A549 (cell line): ENCODE measurements at regions not wholly inside any gene's neighbourhood (a gene's known extent, or its start where the extent isn't known, plus 50 kb on each side); places are given as distances from the start of the nearest gene placed in this dataset.

Experiments used
- ATAC-seq, 2 experiments: fragments of 200-7000 bp in 1 of 2; fragments of >200 bp in 1 of 2; cut with Nextera tagmentation in 1 of 2; cut with Tn5 transposase in 1 of 2; 3 replicates each; pipeline versions ENCODE4 v1.8.0 to v1.9.1; 2018 to 2020; ENCODE audit warnings: mild to moderate bottlenecking in 1 of 2, moderate library complexity in 1 of 2
- CTCF ChIA-PET: fragments of 300-600 bp; sonication (Branson Sonifier 250); formaldehyde crosslinking; extraction: SDS; loops from one replicate; lab custom pipeline; 2021; ENCODE audit warnings: antibody characterized with exemption, inconsistent platforms; lab: Yijun Ruan, JAX
- POLR2A ChIA-PET: fragments of 350-600 bp; formaldehyde crosslinking; extraction: SDS; loops from one replicate; lab custom pipeline; 2021; ENCODE audit warnings: antibody characterized with exemption, inconsistent platforms; lab: Yijun Ruan, JAX
- DNase-seq, 2 experiments: peaks; one replicate each; pipeline versions ENCODE4 v3.0.0 to v3.0.0-alpha.2; 2011 to 2016; ENCODE audit warnings: low read depth in 1 of 2, low spot score in 1 of 2
- FAIRE-seq: peaks from 2 replicates; lab custom pipeline; 2011; peaks lifted over from hg19 to GRCh38; lab: Jason Lieb, UNC
- H3K27ac ChIP-seq, 2 experiments: fragments of >200 bp; sonication (Bioruptor Twin); formaldehyde crosslinking; 3 replicates each; pipeline ENCODE4 v1.5.1; 2016 to 2017
- H3K4me1 ChIP-seq: fragments of >200 bp; sonication (Bioruptor Twin); formaldehyde crosslinking; 3 replicates; pipeline ENCODE4 v1.6.1; 2016
- H3K4me2 ChIP-seq: fragments of >200 bp; sonication (Bioruptor Twin); formaldehyde crosslinking; 3 replicates; pipeline ENCODE4 v1.6.1; 2016
- H3K4me3 ChIP-seq: fragments of >200 bp; sonication (Bioruptor Twin); formaldehyde crosslinking; 3 replicates; pipeline ENCODE4 v1.5.1; 2016
- H3K9me3 ChIP-seq: fragments of >200 bp; sonication (Bioruptor Twin); formaldehyde crosslinking; 3 replicates; pipeline ENCODE4 v1.6.1; 2016
- BHLHE40 ChIP-seq: IDR thresholded peaks from 2 replicates; pipeline ENCODE4 v1.6.1; 2012; ENCODE audit warnings: low read depth, low read length, inconsistent platforms
- CHD2 ChIP-seq: fragments of 150-350 bp; IDR thresholded peaks from 2 replicates; pipeline ENCODE4 v1.6.1; 2014; ENCODE audit warnings: low read length; ENCODE audit not compliant: partially characterized antibody
- EHMT2 ChIP-seq: fragments of 200-600 bp; sonication (generic); IDR thresholded peaks from 2 replicates; pipeline ENCODE4 v1.6.1; 2016; ENCODE audit warnings: antibody characterized with exemption, low read depth, mild to moderate bottlenecking, moderate library complexity
- ESRRA ChIP-seq: fragments of 150-350 bp; IDR thresholded peaks from 2 replicates; pipeline ENCODE4 v1.6.1; 2014; ENCODE audit warnings: mild to moderate bottlenecking, low read length, borderline replicate concordance
- HEYL ChIP-seq: fragments of 250-450 bp; sonication (Bioruptor Pico); IDR thresholded peaks from 2 replicates; pipeline ENCODE4 v1.8.0; 2021; ENCODE audit warnings: mild to moderate bottlenecking, moderate library complexity
- JUN ChIP-seq, 2 experiments: fragments of >200 bp; sonication (Bioruptor Twin); formaldehyde crosslinking; IDR thresholded peaks; 2 replicates in 1 of 2; 3 replicates in 1 of 2; pipeline ENCODE4 v1.6.1; 2016 to 2017
- KDM5A ChIP-seq: fragments of 200-600 bp; sonication (generic); IDR thresholded peaks from 2 replicates; pipeline ENCODE4 v1.6.1; 2016; ENCODE audit warnings: antibody characterized with exemption, mild to moderate bottlenecking
- NR3C1 ChIP-seq: fragments of >200 bp; sonication (Bioruptor Twin); formaldehyde crosslinking; IDR thresholded peaks from 3 replicates; pipeline ENCODE4 v1.6.1; 2017
- PHF8 ChIP-seq: fragments of 200-600 bp; sonication (generic); IDR thresholded peaks from 2 replicates; pipeline ENCODE4 v1.6.1; 2016; ENCODE audit warnings: low read depth, mild to moderate bottlenecking, antibody characterized with exemption, moderate library complexity, borderline replicate concordance
- RAD21 ChIP-seq, 2 experiments: fragments of >200 bp in 1 of 2; sonication (Bioruptor Twin) in 1 of 2; formaldehyde crosslinking in 1 of 2; IDR thresholded peaks in 1 of 2; conservative IDR thresholded peaks in 1 of 2; 2 replicates in 1 of 2; 3 replicates in 1 of 2; pipeline ENCODE4 v1.6.1; 2012 to 2018; ENCODE audit warnings: inconsistent platforms in 1 of 2
- SREBF2 ChIP-seq: fragments of 450-650 bp; IDR thresholded peaks from 2 replicates; pipeline ENCODE4 v1.6.1; 2014; ENCODE audit warnings: mild to moderate bottlenecking, moderate library complexity
- TFCP2L1 ChIP-seq: fragments of 250-450 bp; sonication (Bioruptor Pico); IDR thresholded peaks from 2 replicates; pipeline ENCODE4 v1.5.0; 2021; ENCODE audit warnings: mild to moderate bottlenecking
- TP53 ChIP-seq: fragments of 250-450 bp; sonication (Bioruptor Pico); IDR thresholded peaks from 2 replicates; pipeline ENCODE4 v1.5.0; 2021; ENCODE audit warnings: mild to moderate bottlenecking, moderate library complexity
- ZC3H11A ChIP-seq: fragments of 450-650 bp; IDR thresholded peaks from 2 replicates; pipeline ENCODE4 v1.6.1; 2014; ENCODE audit warnings: antibody characterized with exemption, mild to moderate bottlenecking
- ZNF302 ChIP-seq: fragments of 250-450 bp; sonication (Bioruptor Pico); IDR thresholded peaks from 2 replicates; pipeline ENCODE4 v1.9.0; 2021; ENCODE audit warnings: inconsistent platforms, mild to moderate bottlenecking, moderate library complexity
- ZSCAN20 ChIP-seq: fragments of 250-450 bp; sonication (Bioruptor Pico); IDR thresholded peaks from 2 replicates; pipeline ENCODE4 v1.8.0; 2022; ENCODE audit warnings: mild to moderate bottlenecking, moderate library complexity
- WGBS: methylation state at CpG from one replicate; pipeline ENCODE4 v1.1.6; 2017; ENCODE audit errors: missing lambda C conversion rate; 5-methylcytosine and 5-hydroxymethylcytosine counted together
- TF ChIP-seq, protein P1 (sequence below): fragments of 450-650 bp; IDR thresholded peaks from 2 replicates; pipeline ENCODE4 v1.6.1; 2014; ENCODE audit warnings: antibody characterized with exemption
- TF ChIP-seq, protein P2 (sequence below): fragments of 200-600 bp; sonication (generic); IDR thresholded peaks from 2 replicates; pipeline ENCODE4 v1.6.1; 2016; ENCODE audit warnings: antibody characterized with exemption, mild to moderate bottlenecking, moderate library complexity
- TF ChIP-seq, protein P3 (sequence below): fragments of 250-450 bp; sonication (Bioruptor Pico); IDR thresholded peaks from 2 replicates; pipeline ENCODE4 v1.5.0; 2021; ENCODE audit warnings: mild to moderate bottlenecking, moderate library complexity, borderline replicate concordance
- TF ChIP-seq, protein P4 (sequence below): fragments of >200 bp; sonication (Bioruptor Twin); formaldehyde crosslinking; IDR thresholded peaks from 2 replicates; pipeline ENCODE4 v1.6.1; 2016
- TF ChIP-seq, protein P5 (sequence below): IDR thresholded peaks from 2 replicates; pipeline ENCODE4 v1.6.1; 2012
- TF ChIP-seq, protein P6 (sequence below): fragments of 150-350 bp; IDR thresholded peaks from 2 replicates; pipeline ENCODE4 v1.6.1; 2014; ENCODE audit warnings: low read depth, mild to moderate bottlenecking, low read length

DNA sequence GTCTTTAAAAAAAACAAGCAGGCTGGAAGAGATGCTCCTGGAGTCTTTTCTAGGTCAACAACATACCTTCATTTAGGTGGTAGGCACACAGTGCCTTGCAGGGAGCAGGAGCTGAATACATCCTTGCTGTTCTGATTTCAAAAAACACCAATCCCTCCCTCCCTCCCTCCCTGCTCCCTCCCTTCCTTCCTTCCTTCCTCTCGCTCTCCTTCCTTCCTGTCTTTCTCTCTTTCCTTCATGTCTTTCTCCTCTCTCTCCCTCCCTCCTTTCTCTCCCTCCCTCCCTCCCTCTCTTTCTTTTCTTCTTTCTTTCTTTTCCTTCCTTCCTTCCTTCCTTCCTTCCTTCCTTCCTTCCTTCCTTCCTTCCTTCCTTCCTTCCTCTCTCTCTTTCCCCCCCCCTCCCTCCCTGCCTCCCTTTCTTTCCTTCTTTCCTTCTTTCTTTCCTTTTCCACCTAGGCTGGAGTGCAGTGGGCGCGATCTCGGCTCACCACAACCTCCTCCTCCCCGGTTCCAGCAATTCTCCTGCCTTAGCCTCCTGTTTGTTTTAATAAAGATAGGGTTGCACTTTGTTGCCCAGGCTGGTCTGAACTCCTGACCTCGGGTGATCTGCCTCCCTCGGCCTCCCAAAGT, 245.1 kb downstream of the MIAT start:
- FAIRE-seq (no peak), DNase-seq (no peak), ATAC-seq (no peak)
- peaks cover 5% of the 10 kb centered on the region; the same call in 2 of the 3 replicates for H3K9me3 ChIP-seq
- no peak for TF ChIP-seq RAD21 (conservative IDR thresholded peaks at IDR 0.05 in 1 of 2, IDR thresholded peaks at IDR 0.05 in 1 of 2)
- TF ChIP-seq, protein P1, sequence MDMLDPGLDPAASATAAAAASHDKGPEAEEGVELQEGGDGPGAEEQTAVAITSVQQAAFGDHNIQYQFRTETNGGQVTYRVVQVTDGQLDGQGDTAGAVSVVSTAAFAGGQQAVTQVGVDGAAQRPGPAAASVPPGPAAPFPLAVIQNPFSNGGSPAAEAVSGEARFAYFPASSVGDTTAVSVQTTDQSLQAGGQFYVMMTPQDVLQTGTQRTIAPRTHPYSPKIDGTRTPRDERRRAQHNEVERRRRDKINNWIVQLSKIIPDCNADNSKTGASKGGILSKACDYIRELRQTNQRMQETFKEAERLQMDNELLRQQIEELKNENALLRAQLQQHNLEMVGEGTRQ, result no peak
- no peak overlapping the region for H3K4me3 ChIP-seq
- no peak overlapping the region for H3K4me2 ChIP-seq
- ChIA-PET CTCF (no interaction called here), POLR2A (no interaction called here)
- WGBS, result 44% methylated on average over 6 of the region's 7 CpGs
- H3K4me1 ChIP-seq, result peaks cover 4% of the 10 kb centered on the region; the same call in 1 of the 3 replicates
- H3K27ac ChIP-seq, result peak overlapping the region in 1 of 2 experiments; percentile 58; a peak in 3 of 6 replicates

DNA sequence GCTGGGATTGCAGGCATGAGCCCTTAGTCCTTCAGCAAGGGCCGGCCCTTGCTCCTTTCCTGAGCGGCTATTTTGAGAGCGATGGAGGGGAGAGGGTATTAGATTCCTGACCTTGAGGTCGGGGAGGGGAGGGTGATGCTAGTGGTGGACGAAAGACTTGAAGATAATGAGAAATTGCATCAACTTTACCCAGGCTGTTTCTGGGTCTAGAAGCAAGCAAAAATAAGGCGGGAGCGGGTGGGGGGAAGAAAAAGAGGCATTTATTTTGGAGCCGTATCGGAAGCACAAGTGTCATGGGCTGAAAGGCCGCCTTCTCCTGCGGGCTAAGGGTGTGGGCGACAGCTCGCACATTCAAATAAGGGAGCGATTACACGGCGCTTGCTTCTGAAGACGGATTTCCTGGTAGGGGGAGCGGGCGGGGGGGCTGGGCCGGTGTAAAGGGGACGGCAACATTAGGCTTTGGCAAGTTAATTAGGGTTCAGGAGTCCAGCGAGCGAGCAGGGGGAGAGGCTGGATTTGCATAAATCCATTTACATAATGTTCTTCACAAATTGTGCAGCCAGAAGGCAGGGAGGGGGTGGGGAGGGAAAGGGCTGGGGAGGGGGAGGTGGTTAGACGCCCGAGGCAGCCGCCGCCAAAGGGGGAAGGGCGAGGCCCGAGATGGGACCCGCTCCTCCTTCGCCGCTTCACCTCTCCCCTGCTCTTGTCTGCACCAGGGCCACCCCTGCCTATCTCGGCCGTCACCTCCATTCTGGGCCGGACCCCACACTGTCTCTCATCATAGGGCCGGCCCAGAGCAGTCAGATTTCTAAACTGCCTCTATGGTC, 245.9 kb downstream of the MIAT start:
- Histone ChIP-seq H3K27ac (peak overlapping the region in 1 of 2 experiments; percentile 58; a peak in 3 of 6 replicates), H3K4me1 (peaks cover 4% of the 10 kb centered on the region; the same call in 1 of the 3 replicates), H3K4me3 (no peak overlapping the region), H3K4me2 (no peak overlapping the region), H3K9me3 (peaks cover 4% of the 10 kb centered on the region; the same call in 2 of the 3 replicates)
- TF ChIP-seq, protein P2, sequence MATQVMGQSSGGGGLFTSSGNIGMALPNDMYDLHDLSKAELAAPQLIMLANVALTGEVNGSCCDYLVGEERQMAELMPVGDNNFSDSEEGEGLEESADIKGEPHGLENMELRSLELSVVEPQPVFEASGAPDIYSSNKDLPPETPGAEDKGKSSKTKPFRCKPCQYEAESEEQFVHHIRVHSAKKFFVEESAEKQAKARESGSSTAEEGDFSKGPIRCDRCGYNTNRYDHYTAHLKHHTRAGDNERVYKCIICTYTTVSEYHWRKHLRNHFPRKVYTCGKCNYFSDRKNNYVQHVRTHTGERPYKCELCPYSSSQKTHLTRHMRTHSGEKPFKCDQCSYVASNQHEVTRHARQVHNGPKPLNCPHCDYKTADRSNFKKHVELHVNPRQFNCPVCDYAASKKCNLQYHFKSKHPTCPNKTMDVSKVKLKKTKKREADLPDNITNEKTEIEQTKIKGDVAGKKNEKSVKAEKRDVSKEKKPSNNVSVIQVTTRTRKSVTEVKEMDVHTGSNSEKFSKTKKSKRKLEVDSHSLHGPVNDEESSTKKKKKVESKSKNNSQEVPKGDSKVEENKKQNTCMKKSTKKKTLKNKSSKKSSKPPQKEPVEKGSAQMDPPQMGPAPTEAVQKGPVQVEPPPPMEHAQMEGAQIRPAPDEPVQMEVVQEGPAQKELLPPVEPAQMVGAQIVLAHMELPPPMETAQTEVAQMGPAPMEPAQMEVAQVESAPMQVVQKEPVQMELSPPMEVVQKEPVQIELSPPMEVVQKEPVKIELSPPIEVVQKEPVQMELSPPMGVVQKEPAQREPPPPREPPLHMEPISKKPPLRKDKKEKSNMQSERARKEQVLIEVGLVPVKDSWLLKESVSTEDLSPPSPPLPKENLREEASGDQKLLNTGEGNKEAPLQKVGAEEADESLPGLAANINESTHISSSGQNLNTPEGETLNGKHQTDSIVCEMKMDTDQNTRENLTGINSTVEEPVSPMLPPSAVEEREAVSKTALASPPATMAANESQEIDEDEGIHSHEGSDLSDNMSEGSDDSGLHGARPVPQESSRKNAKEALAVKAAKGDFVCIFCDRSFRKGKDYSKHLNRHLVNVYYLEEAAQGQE, result no peak
- TF ChIP-seq TP53 (CRISPR knock-in tag) (no peak), CHD2 (no peak), SREBF2 (no peak), ZNF302 (CRISPR knock-in tag) (no peak)
- TF ChIP-seq, protein P1, result no peak
- TF ChIP-seq, protein P3, sequence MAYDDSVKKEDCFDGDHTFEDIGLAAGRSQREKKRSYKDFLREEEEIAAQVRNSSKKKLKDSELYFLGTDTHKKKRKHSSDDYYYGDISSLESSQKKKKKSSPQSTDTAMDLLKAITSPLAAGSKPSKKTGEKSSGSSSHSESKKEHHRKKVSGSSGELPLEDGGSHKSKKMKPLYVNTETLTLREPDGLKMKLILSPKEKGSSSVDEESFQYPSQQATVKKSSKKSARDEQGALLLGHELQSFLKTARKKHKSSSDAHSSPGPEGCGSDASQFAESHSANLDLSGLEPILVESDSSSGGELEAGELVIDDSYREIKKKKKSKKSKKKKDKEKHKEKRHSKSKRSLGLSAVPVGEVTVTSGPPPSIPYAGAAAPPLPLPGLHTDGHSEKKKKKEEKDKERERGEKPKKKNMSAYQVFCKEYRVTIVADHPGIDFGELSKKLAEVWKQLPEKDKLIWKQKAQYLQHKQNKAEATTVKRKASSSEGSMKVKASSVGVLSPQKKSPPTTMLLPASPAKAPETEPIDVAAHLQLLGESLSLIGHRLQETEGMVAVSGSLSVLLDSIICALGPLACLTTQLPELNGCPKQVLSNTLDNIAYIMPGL (CRISPR knock-in tag), result no peak
- no peak for DNase-seq
- CTCF ChIA-PET, result no interaction called here
- ATAC-seq, result no peak
- WGBS, result 89% methylated on average over 31 of the region's 36 CpGs
- no peak for FAIRE-seq
- POLR2A ChIA-PET, result no interaction called here

DNA sequence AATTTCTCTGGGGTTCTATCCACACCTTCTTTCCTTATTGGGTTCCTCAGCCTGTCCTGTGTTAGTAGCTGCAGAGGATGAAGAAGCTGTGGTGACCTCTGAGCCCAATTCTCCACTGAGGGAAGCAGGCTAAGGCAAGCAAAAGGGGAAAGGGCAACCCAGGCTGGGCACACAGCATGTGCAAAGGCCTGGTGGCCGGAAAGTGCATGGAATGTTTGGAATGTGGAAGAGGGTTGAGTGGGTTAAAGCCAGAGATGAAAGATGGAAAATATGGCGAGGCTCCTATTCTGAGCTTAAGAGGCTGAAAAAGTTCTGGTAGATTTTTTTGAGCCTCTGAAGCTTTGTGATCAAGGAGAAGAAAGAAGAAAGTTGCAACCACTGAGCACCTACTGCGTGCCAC, 247.1 kb downstream of the MIAT start:
- no peak overlapping the region for H3K27ac ChIP-seq
- ATAC-seq (no peak), FAIRE-seq (no peak), DNase-seq (no peak)
- POLR2A ChIA-PET, result no interaction called here
- H3K4me2 ChIP-seq, result no peak overlapping the region
- CTCF ChIA-PET, result interaction anchor here (0.6 kb wide), 1 partner anchor 397 kb away, joined by 4 read pairs; no protein-coding TSS in a partner anchor
- WGBS, result 38% methylated on average over 3 of the region's 3 CpGs
- peaks cover 4% of the 10 kb centered on the region; the same call in 1 of the 3 replicates for H3K4me1 ChIP-seq
- no peak overlapping the region for H3K4me3 ChIP-seq
- no peaks in the 10 kb centered on the region for H3K9me3 ChIP-seq
- TF ChIP-seq KDM5A (no peak), EHMT2 (no peak), PHF8 (no peak), JUN (IDR thresholded peaks at IDR 0.05) (no peak), ZC3H11A (no peak), TFCP2L1 (CRISPR knock-in tag) (no peak), ESRRA (no peak), BHLHE40 (no peak), ZSCAN20 (CRISPR knock-in tag) (no peak), HEYL (CRISPR knock-in tag) (no peak), NR3C1 (no peak), ZNF302 (CRISPR knock-in tag) (no peak)
- TF ChIP-seq, protein P4, sequence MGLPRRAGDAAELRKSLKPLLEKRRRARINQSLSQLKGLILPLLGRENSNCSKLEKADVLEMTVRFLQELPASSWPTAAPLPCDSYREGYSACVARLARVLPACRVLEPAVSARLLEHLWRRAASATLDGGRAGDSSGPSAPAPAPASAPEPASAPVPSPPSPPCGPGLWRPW, result no peak
- TF ChIP-seq, protein P5, sequence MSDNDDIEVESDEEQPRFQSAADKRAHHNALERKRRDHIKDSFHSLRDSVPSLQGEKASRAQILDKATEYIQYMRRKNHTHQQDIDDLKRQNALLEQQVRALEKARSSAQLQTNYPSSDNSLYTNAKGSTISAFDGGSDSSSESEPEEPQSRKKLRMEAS, result no peak
- TF ChIP-seq, protein P6, sequence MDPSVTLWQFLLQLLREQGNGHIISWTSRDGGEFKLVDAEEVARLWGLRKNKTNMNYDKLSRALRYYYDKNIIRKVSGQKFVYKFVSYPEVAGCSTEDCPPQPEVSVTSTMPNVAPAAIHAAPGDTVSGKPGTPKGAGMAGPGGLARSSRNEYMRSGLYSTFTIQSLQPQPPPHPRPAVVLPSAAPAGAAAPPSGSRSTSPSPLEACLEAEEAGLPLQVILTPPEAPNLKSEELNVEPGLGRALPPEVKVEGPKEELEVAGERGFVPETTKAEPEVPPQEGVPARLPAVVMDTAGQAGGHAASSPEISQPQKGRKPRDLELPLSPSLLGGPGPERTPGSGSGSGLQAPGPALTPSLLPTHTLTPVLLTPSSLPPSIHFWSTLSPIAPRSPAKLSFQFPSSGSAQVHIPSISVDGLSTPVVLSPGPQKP, result no peak
